Cardiac fibroblast (primary cell): ENCODE measurements at regions not wholly inside any gene's neighbourhood (a gene's known extent, or its start where the extent isn't known, plus 50 kb on each side); places are given as distances from the start of the nearest gene placed in this dataset.

ENCODE experiments used
- DNase-seq, 2 donors: peaks; one replicate each; pipeline versions ENCODE4 v3.0.0 to v3.0.0-alpha.2; 2010; ENCODE audit warnings: low read depth in 2 of 2
- H3K4me3 ChIP-seq, 2 donors: replicated peaks in 1 of 2; 1 replicate in 1 of 2; 2 replicates in 1 of 2; pipeline ENCODE4 v1.5.1; 2011; ENCODE audit warnings: low read depth in 2 of 2, low read length in 2 of 2, mild to moderate bottlenecking in 2 of 2, moderate library complexity in 1 of 2
- CTCF ChIP-seq: IDR thresholded peaks from one replicate; pipeline ENCODE4 v1.5.1; 2011; ENCODE audit warnings: low read depth, mild to moderate bottlenecking, low read length, inconsistent platforms

DNA sequence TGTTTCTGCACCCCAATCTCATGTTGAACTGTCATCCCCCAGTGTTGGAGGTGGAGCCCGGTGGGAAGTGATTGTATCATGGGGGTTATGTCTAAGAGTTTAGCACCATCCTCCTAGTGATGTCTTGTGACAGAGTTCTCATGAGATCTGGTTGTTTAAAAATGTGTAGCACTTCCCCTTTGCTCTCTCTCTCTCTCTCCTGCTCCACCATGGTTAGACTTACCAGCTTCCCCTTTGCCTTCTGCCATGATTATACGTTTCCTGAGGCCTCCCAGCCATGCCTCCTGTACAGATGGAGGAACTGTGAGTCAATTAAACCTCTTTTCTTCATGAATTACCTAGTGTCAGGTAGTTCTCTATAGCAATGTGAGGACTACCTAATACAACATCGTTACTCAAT, 396.9 kb upstream of the LRATD1 start:
- no peak for TF ChIP-seq CTCF
- no peak overlapping the region for H3K4me3 ChIP-seq
- no peak for DNase-seq

- TF ChIP-seq CTCF, result no peak
- no peak overlapping the region for H3K4me3 ChIP-seq
- DNase-seq, result no peak
These were observed 394.6 kb upstream of the LRATD1 start for GRCh38 chr2:14237902-14238301.

DNA sequence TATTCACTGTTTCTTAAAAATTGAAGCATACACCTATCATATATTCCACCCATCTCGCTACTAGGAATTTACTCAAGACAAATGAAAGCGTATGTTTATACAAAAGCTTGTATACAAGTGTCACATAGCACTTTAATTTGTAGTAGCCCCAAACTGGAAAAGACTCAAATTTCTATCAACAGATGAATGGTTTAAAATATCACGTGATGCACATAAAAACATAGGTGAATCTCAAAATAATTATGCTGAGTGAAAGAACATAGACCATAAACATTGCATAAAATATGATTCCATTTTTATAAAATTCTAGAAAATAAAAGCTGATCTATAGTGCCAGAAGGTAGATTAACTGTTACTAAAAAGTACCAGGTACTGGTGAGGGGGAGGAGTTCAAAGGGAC, 392.9 kb upstream of the LRATD1 start:
- no peak overlapping the region for H3K4me3 ChIP-seq
- no peak for DNase-seq
- TF ChIP-seq CTCF, result no peak

- H3K4me3 ChIP-seq, result no peak overlapping the region
- no peak for DNase-seq
- TF ChIP-seq CTCF, result no peak
These were observed 391.6 kb upstream of the LRATD1 start for GRCh38 chr2:14240868-14241267.

- H3K4me3 ChIP-seq, result no peak overlapping the region
- TF ChIP-seq CTCF, result no peak
- DNase-seq, result peak in 1 of 2 donors; percentile 33
These were observed 386.6 kb upstream of the LRATD1 start for GRCh38 chr2:14245901-14246300.

DNA sequence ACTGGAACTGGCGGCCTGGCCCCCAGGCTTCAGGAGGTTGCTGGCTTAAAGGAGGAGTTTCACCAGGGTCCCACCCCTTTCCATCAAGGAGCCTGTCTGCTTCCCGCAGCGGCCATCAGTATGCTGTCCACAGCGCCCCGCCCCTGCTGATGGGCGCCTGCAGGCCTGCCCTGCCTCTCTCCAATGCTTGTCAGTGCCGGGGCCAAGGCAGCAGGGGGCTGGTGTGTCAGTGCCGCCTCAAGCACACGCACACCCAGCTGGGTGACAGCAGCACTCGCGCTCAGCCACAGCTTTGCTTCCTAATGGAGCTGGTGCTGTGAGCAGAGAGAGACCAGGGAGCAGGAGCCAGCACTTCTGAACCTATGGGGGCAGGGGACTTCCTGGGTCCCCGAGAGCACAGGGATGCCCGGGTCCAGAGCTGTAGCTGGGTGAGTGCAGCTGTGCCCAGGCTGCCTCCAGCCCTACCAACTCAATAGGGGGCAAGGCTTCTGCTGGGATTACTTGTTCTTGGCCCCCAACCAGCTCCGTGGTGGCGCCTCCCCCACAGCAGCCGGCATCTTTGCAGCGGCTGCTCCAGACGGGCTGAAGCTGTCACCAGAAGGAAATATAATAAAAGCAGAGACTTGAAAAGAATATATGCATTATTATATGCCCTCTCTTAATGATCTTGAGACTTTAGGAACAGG, 377.2 kb upstream of the LRATD1 start:
- H3K4me3 ChIP-seq, result no peak overlapping the region
- TF ChIP-seq CTCF, result no peak
- no peak for DNase-seq

GRCh38 chr2:14256890-14257289, 375.6 kb upstream of the LRATD1 start:
- H3K4me3 ChIP-seq, result no peak overlapping the region
- no peak for TF ChIP-seq CTCF
- DNase-seq, result peak in 1 of 2 donors; percentile 54
